HL-60 (cell line): ENCODE measurements at regions not wholly inside any gene's neighbourhood (a gene's known extent, or its start where the extent isn't known, plus 50 kb on each side); places are given as distances from the start of the nearest gene placed in this dataset.

Source experiments
- POLR2AphosphoS5 ChIP-seq: IDR thresholded peaks from 2 replicates; pipeline ENCODE4 v1.6.1; 2012; ENCODE audit warnings: low read depth
- TF ChIP-seq, protein P1 (sequence below): IDR thresholded peaks from one replicate; pipeline ENCODE4 v1.5.1; 2011; ENCODE audit warnings: low read length, control low read depth, inconsistent platforms; ENCODE audit not compliant: insufficient read depth

DNA sequence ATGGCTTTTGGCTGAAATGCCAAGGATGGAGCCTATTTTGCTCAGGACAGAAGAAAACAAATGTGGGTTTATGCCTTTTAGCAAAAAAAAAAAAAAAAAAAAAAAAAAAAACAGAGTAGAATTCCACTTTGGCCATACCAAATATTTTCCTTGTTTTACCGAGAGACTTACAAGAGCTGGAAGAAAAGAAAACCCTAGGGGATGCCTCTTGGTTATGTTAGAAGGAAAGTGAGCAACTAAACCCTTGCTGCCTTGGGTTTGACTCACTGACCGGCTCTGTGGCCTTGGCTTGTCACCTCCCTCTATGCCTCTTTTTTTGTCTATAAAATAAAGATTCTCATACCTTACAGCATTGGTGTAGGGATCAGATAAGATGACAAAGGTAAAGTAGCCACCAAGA lies 69.6 kb upstream of the ABCA1 start:
- no peak for TF ChIP-seq POLR2AphosphoS5
- TF ChIP-seq, protein P1, sequence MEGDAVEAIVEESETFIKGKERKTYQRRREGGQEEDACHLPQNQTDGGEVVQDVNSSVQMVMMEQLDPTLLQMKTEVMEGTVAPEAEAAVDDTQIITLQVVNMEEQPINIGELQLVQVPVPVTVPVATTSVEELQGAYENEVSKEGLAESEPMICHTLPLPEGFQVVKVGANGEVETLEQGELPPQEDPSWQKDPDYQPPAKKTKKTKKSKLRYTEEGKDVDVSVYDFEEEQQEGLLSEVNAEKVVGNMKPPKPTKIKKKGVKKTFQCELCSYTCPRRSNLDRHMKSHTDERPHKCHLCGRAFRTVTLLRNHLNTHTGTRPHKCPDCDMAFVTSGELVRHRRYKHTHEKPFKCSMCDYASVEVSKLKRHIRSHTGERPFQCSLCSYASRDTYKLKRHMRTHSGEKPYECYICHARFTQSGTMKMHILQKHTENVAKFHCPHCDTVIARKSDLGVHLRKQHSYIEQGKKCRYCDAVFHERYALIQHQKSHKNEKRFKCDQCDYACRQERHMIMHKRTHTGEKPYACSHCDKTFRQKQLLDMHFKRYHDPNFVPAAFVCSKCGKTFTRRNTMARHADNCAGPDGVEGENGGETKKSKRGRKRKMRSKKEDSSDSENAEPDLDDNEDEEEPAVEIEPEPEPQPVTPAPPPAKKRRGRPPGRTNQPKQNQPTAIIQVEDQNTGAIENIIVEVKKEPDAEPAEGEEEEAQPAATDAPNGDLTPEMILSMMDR: no peak
